Stimulated activated CD4-positive, alpha-beta T cell treated with anti-CD3 and anti-CD28 coated beads, Interleukin-4, amount 100 ng/mL, for 1 hour (primary cell): ENCODE measurements at regions not wholly inside any gene's neighbourhood (a gene's known extent, or its start where the extent isn't known, plus 50 kb on each side); places are given as distances from the start of the nearest gene placed in this dataset.
"Not testable (repeated sequence)": the region's sequence is repeated elsewhere in the genome, so short reads cannot be mapped to it uniquely, and the experiment has no call there.

ENCODE experiments used
- DNase-seq: peaks from one replicate; pipeline ENCODE4 v3.0.0-alpha.2; 2020

DNA sequence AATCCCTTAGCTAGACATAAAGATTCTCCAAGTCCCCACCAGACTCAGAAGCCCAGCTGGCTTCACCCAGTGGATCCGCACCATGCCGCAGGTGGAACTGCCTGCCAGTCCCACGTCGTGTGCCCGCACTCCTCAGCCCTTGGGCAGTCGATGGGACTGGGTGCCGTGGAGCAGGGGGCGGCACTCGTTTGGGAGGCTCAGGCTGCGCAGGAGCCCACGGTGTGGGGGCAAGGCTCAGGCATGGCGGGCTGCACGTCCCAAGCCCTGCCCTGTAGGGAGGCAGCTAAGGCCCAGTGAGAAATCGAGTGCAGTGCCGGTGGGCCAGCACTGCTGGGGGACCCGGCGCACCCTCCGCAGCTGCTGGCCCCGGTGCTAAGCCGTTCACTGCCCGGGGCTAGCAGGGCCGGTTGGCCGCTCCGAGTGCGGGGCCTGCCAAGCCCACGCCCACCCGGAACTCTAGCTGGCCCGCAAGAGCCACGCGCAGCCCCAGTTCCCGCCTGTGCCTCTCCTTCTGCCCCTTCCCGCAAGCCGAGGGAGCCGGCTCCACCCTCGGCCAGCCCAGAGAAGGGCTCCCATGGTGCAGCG is 95.9 kb upstream of the DTNBP1 start:
- no peak for DNase-seq

- DNase-seq: no peak
These were observed 92.7 kb upstream of the DTNBP1 start for GRCh38 chr6:15755526-15755925.

- no peak for DNase-seq
These were observed 91.9 kb upstream of the DTNBP1 start for GRCh38 chr6:15754706-15755079.

DNA sequence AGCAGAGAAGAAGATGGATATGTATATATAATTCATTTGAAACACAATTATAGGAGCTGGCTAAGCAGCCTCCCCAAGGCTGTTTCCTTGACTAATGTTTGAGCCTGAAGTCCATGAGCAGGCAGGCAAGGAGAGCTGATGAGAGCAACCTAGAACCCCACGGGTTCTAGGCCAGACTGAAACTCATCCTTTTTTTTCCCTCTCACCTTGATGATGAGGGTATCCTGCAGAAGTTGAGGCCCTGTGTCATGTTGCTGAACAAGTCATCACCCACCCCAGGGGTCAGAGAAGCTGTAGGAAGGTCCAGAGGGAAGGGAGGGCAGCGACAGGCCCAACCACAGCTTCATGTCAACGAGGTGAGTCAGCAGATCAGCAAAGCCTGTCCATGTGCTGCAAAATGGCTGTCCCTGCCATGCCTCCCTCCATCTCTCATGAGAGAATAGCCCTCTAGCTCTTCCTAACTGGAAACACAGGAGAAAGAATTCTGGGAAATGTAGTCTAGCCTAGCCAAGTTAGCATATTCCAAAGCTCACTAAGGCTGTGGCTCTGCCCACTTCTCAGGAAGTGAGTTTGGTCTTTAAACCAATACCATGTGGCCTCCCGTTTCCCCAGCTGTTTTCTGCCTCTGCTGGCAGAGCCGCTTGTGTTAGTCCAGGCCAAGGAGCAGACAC is 91.3 kb upstream of the DTNBP1 start:
- DNase-seq: no peak

- DNase-seq: no peak
These were observed 90.0 kb upstream of the DTNBP1 start for GRCh38 chr6:15752820-15753219.

DNA sequence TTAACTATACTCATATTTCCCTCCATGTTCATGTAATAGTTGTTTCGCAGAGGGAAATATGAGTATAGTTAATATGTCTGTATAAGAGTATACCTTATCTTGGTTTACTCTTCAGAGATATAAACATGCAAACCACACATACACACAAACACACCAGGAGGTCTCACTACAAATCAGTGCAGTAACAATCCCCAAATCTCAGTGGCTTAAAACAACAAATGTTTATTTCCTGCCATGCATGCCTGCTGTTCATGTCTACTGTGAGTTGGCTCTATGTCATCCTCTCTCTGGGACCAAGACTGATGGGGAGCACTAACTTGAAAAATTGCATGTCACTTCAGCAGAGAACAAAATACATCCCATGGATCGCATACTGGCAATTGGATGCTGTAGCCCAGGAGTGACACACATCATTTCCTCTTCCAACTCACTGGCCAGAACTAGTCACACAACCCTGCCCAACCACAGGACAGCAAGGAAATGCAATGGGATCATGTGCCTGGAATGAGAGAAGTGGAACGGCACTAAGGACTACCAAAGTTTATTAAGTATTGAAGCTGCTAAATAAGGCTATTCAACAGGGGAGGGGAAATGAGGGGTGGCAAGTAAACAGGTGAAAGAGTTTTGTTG is 89.0 kb upstream of the DTNBP1 start:
- no peak for DNase-seq

GRCh38 chr6:15748341-15748740 is 85.5 kb upstream of the DTNBP1 start:
- DNase-seq: no peak

- DNase-seq: no peak
These were observed 84.6 kb upstream of the DTNBP1 start for GRCh38 chr6:15747354-15747883.

DNA sequence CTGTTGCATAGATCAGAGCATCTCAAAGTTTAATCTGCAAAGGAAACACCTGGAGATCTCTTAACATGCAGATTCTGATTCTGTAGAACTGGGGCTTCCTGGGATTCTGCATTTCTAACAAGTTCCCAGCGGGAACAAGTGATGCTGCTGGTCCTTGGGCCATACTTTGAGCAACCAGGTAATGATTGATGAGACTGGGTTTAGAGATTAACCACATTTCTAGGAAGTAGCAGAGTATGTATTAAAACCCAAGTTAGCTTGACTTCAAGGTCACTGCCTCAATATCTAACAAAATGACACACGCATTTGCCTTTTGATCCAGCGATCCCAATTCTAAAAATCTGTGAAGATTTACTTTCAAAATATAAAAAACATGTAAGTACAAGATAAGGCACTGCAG is 83.0 kb upstream of the DTNBP1 start:
- no peak for DNase-seq

DNA sequence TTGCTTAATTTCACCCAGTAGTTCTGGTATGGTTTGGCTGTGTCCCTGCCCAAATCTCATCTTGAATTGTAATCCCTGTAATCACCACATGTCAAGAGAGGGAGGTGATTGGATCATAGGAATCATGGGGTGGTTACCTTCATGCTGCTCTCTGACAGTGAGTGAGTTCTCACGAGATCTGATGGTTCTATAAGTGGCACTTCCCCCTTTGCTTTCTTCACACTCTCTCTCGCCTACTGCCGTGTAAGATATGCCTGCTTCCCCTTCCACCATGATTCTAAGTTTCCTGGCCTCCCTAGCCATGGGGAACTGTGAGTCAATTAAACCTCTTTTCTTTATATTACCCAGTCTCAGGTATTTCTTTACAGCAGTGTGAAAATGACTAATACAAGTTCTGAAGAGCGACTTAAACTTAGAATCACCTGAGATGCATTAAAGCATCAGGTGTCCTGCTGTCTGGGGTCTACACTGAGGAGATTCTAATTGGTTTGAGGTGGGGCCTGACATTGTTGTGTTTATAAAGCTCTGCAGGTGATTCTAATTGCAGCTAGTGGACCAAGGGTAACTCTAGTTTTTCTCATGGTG is 82.1 kb upstream of the DTNBP1 start:
- no peak for DNase-seq

- not testable (repeated sequence) for DNase-seq
These were observed 79.2 kb upstream of the DTNBP1 start for GRCh38 chr6:15742013-15742412.

DNA sequence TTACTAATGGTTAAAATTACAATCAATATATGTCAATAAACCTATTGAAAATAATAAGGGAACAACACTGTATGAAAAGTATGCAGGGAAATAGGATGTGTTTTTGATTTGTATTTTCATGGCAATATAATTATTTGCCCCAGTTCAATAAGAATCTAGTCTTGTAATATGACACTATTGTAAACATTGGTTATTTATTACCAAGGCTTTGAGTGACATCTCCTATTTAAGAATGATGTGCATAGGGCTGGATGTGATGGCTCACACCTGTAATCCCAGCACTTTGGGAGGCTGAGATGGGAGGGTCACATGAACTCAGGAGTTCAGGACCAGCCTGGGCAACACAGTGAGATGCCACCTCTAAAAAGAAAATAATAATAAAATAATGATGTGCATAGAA is 78.6 kb upstream of the DTNBP1 start:
- DNase-seq: no peak

DNA sequence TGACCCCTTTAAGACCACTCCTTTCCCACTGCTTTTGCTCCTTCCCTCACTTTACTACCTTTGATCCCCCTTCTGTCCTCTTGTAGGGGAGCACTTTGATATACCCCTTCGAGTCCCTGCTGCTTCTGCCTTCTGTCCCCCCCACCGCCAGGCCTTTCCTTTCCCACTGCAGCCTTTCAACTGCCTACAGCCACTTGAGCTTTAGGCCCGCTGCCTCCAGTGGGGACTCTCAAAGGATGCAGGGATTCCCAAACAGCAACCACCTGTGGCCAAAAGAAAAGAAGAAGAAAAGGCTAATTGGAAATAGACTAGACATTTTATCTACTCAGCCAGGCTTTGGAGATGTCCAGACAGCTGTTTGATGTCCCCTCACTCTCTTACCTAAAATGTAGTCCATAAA is 77.0 kb upstream of the DTNBP1 start:
- no peak for DNase-seq

GRCh38 chr6:15739353-15739752 is 76.5 kb upstream of the DTNBP1 start:
- no peak for DNase-seq

DNA sequence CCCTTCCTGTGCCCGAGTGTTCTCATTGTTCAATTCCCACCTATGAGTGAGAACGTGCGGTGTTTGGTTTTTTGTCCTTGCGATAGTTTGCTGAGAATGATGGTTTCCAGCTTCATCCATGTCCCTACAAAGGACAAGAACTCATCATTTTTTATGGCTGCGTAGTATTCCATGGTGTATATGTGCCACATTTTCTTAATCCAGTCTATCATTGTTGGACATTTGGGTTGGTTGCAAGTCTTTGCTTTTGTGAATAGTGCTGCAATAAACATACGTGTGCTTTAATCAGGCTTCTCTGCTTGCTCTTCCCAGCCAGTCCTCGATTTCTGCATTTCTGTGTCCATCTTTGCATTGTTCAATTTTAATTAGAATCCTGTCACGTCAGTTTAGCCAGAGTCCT is 75.4 kb upstream of the DTNBP1 start:
- DNase-seq: not testable (repeated sequence)

DNA sequence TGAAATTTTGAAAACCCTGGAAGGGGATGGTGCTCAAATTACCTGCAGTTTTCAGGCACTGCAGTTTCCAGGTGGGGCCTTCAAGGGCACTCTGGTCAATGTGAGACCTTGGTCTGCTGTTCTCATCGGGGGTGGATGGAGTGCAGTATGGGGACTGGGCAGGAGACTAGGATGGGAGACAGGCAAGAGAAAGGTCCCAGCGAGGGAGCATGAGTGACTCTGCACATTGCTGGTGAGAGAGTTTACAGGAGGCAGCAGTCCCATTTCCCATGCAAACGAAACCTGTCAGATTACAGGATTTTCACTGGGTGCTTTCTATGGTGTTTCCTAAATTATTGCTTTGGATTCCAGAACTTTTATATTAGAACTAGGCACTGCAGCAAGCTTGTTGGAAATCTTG is 73.5 kb upstream of the DTNBP1 start:
- no peak for DNase-seq

DNA sequence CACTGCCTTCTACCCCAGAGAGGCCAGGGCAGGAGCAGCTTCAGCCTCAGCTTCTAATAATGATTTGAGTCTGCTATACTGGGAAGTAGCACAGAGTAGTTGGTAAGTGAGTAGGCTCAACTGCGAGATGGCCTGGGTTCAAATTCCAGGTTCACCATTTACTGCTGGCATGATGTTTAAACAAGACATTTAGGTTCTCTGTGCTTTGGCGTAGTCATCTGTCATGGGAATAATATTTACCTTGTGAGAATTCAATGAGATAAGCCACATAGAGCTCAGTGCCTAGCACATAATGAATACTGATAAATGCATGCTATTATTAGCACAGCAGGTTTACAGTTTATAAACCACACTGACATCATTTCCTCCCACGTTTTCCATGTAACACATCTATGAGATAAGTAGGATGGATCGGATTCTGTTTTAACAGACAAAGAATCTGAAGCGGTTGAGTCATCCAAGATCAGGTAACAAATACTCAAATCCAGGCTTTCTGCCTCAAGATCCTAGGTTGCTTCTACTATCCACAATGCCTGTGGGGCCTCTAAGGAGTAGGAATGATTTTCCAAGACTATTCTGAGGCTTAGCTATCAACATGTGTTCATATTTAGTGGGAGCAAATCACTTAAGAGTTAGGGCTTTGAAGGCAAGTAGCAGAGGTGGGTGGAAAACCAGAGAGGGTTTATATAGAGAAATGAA is 72.9 kb upstream of the DTNBP1 start:
- no peak for DNase-seq

DNA sequence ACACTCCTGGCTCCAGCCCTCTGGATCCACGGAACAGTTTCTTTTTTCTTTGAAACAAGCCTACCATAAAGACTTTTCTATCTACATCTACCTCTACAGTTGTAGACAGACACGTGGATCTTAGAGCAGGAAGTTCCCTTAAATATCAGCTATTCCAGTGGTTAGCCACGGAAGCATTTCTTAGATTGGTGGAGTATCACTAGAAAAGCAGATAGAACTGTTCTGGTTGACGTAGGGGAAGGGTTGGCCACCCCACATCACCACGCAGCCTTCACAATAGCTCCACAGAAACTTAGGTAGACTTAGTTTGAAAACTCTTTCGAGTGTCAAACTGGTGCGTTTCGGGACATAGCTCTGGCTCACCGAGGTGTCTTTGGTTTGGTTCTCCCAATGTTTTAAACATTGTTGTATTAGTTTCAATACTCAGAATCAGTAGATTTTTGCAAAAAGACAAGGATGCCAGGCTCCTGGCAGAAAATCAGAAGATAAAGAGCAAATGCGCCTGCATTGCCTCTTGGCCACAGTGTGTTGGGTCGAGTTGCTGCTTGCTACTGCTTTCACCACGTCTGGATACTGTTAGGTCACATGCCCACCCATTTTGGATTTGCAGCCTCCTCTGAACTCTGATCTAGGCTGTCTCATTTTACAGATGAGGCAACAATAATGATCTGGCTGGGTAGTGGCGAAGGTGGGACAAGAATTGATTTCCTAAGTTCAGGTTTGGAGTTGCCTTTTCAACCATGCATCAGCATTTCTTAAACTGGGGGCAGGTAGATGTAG is 71.5 kb upstream of the DTNBP1 start:
- DNase-seq: no peak

- DNase-seq: no peak
These were observed 68.1 kb upstream of the DTNBP1 start for GRCh38 chr6:15730922-15731321.

DNA sequence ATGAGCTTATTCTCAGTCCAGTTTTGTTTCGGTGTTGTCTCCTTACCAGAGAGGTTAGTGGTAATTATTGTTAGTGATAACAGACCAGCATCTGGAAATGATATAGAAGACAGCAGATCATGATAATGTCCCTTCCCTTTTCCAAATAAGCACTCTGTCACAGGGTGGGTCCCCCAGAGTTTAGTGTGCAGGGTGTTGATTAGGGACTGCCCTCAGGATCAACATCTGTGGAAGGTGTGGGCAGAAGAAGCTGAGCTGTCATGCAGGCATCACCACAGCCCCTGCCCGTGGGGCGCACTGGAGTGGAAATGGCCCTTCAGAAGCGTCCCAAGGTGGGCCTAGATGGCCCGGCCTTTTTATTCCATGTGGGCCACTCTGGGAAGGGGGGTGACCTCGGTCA is 67.6 kb upstream of the DTNBP1 start:
- no peak for DNase-seq

DNA sequence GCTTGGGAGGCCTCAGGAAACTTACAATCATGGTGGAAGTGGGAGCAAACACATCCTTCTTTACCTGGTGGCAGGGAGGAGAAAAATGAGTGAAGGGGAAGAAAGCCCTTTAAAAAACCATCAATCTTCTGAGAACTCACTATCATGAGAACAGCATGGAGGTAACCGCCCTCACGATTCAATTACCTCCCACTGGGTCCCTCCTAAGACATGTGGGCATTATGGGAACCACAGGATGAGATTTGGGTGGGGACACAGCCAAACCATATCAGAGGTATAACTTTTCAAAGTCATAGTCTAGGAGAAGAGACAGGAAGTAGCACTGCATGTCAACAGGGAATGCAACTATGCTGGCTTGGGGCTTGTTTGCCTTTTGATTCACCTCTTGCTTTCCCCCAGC is 59.9 kb upstream of the DTNBP1 start:
- DNase-seq: no peak

DNA sequence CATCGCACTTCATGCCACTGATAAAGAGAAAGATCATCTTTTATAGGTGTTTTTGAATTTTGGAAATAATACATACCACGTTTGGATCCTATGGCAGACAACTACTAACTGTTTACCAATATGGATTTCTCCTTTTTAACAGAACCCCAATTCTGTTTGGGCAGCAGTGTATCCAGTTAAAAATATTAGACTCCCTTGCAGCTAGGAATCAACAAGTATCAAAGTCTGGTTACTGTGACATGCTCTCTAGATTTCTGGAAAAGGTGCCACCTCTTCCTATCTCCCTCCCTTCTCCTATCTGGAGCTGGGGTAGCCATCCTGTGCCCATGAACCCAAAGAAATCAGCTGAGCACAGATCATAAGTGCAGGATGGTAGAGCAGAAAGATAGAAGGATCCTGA is 54.1 kb upstream of the DTNBP1 start:
- no peak for DNase-seq

DNA sequence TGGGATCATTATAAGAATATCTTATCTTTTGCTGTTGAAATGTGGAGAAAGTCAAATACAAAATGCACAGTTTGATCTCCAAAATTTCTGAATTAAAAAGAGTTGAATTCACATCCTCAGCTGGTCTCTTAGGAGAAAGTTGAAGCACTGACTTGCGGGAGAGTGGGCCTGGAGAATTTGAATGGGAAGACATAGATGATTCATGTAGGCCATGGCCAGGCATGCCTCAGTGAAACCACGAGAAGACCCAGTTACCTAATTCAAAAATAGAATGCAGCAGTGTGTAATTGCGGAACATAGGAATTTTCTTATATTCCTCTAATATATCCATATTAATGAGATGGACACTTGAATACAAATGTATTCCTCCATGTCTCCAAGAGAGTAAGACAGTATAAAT is 53.0 kb upstream of the DTNBP1 start:
- no peak for DNase-seq
